H1 (cell line): ENCODE measurements at regions not wholly inside any gene's neighbourhood (a gene's known extent, or its start where the extent isn't known, plus 50 kb on each side); places are given as distances from the start of the nearest gene placed in this dataset.

Experiments
- BACH1 ChIP-seq: IDR thresholded peaks from 2 replicates; pipeline ENCODE4 v1.6.1; 2012; ENCODE audit warnings: low read length, improper control_type of control experiment
- BRCA1 ChIP-seq: IDR thresholded peaks from 2 replicates; pipeline ENCODE4 v1.6.1; 2012; ENCODE audit warnings: low read depth, low read length, improper control_type of control experiment
- CTCF ChIP-seq, 3 experiments: IDR thresholded peaks; 1 replicate in 2 of 3; 2 replicates in 1 of 3; pipeline versions ENCODE4 v1.5.1 to v1.6.1; 2011; ENCODE audit warnings: low read length in 3 of 3, mild to moderate bottlenecking in 3 of 3, inconsistent platforms in 2 of 3, low read depth in 1 of 3, moderate library complexity in 1 of 3; ENCODE audit not compliant: insufficient read depth in 1 of 3; ENCODE audit errors: control extremely low read depth in 1 of 3
- EZH2 ChIP-seq: fragments of 200-600 bp; sonication (generic); IDR thresholded peaks from 2 replicates; pipeline ENCODE4 v1.7.1; 2012; ENCODE audit warnings: low read depth, mild to moderate bottlenecking, moderate library complexity, low read length, inconsistent platforms; ENCODE audit not compliant: severe bottlenecking
- HDAC6 ChIP-seq: IDR thresholded peaks from one replicate; pipeline ENCODE4 v1.7.1; 2012; ENCODE audit warnings: low read depth, mild to moderate bottlenecking, inconsistent platforms, low read length, moderate library complexity
- NRF1 ChIP-seq: IDR thresholded peaks from 2 replicates; pipeline ENCODE4 v1.6.1; 2011; ENCODE audit warnings: mild to moderate bottlenecking, low read depth, low read length, improper control_type of control experiment
- PHF8 ChIP-seq: fragments of 200-600 bp; sonication (generic); conservative IDR thresholded peaks from 2 replicates; pipeline ENCODE4 v1.7.1; 2012; ENCODE audit warnings: low read depth, mild to moderate bottlenecking, inconsistent platforms, low read length, moderate library complexity
- POLR2A ChIP-seq, 2 experiments: IDR thresholded peaks; 1 replicate in 1 of 2; 2 replicates in 1 of 2; pipeline ENCODE4 v1.6.1; 2011; ENCODE audit warnings: low read depth in 2 of 2, low read length in 2 of 2, mild to moderate bottlenecking in 2 of 2; ENCODE audit errors: control extremely low read depth in 1 of 2
- POLR2AphosphoS5 ChIP-seq: IDR thresholded peaks from 2 replicates; pipeline ENCODE4 v1.6.1; 2011; ENCODE audit warnings: low read depth, low read length
- SP1 ChIP-seq: IDR thresholded peaks from 2 replicates; pipeline ENCODE4 v1.6.1; 2011; ENCODE audit warnings: low read depth, low read length
- SP2 ChIP-seq: IDR thresholded peaks from 2 replicates; pipeline ENCODE4 v1.6.1; 2012; ENCODE audit warnings: mild to moderate bottlenecking, low read length, inconsistent platforms
- SRF ChIP-seq: IDR thresholded peaks from 2 replicates; pipeline ENCODE4 v1.6.1; 2011; ENCODE audit warnings: mild to moderate bottlenecking, low read depth, low read length, moderate library complexity

DNA sequence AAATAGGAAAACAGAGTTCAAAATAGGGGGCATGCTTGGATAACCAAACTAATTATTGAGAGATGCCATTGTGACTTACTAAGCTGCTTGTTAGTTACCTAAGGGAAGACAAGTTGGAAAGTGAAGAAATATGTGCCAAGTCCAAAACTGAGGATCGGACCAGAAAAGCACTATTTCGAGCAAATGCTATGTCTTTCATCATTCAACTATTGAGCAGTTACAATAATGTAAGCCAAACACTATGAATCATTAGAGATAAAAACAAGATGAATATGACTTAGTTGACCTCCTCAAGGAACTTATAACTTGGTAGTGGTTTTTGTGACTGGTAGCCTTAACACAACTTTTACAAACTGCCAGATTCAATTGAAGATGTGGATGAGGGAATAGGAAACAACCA is 240.6 kb upstream of the MPDZ start:
- TF ChIP-seq NRF1 (no peak), SP2 (no peak), BRCA1 (no peak), SP1 (no peak), CTCF (IDR thresholded peaks at IDR 0.05; ENCODE audit: control extremely low read depth in 1 of 3, insufficient read depth in 1 of 3, low read depth in 1 of 3, low read length in 3 of 3) (no peak), POLR2AphosphoS5 (no peak), BACH1 (no peak), HDAC6 (no peak), PHF8 (no peak), POLR2A (IDR thresholded peaks at IDR 0.05; ENCODE audit: control extremely low read depth in 1 of 2, low read depth in 2 of 2, low read length in 2 of 2) (no peak), SRF (no peak), EZH2 (no peak)
